ENCODE measurements at regions not wholly inside any gene's neighbourhood (a gene's known extent, or its start where the extent isn't known, plus 50 kb on each side); places are given as distances from the start of the nearest gene placed in this dataset.

- Histone ChIP-seq H3K36me3 (ENCODE audit: control insufficient read depth in 4 of 4, insufficient read depth in 3 of 4, low read depth in 1 of 4, low read length in 3 of 4) (no peaks in the 10 kb centered on the region), H3K4me1 (ENCODE audit: control insufficient read depth in 4 of 4, insufficient read depth in 4 of 4, low read length in 3 of 4) (no peaks in the 10 kb centered on the region), H3K27ac (ENCODE audit: low read depth in 1 of 2, low read length in 2 of 2) (no peak overlapping the region), H3K4me3 (ENCODE audit: low read depth in 1 of 3, low read length in 3 of 3) (no peak overlapping the region), H3K9me3 (ENCODE audit: control insufficient read depth in 4 of 4, low read length in 3 of 4) (no peaks in the 10 kb centered on the region), H3K27me3 (ENCODE audit: control insufficient read depth in 4 of 4, insufficient read depth in 4 of 4, low read length in 3 of 4) (no peaks in the 10 kb centered on the region), H3K9ac (ENCODE audit: low read depth in 1 of 2, low read length in 2 of 2) (no peak overlapping the region)
- no peak for TF ChIP-seq NR2F2 (IDR thresholded peaks at IDR 0.05)
- WGBS: 75% methylated on average over 1 of the region's 1 CpG
- DNase-seq (ENCODE audit: low spot score): no peak
Measured at GRCh38 chr11:80523057-80523456, 1082.2 kb upstream of the TENM4 start.

GRCh38 chr11:80521592-80521991 lies 1080.8 kb upstream of the TENM4 start:
- Histone ChIP-seq H3K4me3 (ENCODE audit: low read depth in 1 of 3, low read length in 3 of 3) (no peak overlapping the region), H3K9ac (ENCODE audit: low read depth in 1 of 2, low read length in 2 of 2) (no peak overlapping the region), H3K27me3 (ENCODE audit: control insufficient read depth in 4 of 4, insufficient read depth in 4 of 4, low read length in 3 of 4) (no peaks in the 10 kb centered on the region), H3K36me3 (ENCODE audit: control insufficient read depth in 4 of 4, insufficient read depth in 3 of 4, low read depth in 1 of 4, low read length in 3 of 4) (no peaks in the 10 kb centered on the region), H3K27ac (ENCODE audit: low read depth in 1 of 2, low read length in 2 of 2) (no peak overlapping the region), H3K4me1 (ENCODE audit: control insufficient read depth in 4 of 4, insufficient read depth in 4 of 4, low read length in 3 of 4) (no peaks in the 10 kb centered on the region), H3K9me3 (ENCODE audit: control insufficient read depth in 4 of 4, low read length in 3 of 4) (no peaks in the 10 kb centered on the region)
- no peak for DNase-seq (ENCODE audit: low spot score)
- TF ChIP-seq, protein P1, sequence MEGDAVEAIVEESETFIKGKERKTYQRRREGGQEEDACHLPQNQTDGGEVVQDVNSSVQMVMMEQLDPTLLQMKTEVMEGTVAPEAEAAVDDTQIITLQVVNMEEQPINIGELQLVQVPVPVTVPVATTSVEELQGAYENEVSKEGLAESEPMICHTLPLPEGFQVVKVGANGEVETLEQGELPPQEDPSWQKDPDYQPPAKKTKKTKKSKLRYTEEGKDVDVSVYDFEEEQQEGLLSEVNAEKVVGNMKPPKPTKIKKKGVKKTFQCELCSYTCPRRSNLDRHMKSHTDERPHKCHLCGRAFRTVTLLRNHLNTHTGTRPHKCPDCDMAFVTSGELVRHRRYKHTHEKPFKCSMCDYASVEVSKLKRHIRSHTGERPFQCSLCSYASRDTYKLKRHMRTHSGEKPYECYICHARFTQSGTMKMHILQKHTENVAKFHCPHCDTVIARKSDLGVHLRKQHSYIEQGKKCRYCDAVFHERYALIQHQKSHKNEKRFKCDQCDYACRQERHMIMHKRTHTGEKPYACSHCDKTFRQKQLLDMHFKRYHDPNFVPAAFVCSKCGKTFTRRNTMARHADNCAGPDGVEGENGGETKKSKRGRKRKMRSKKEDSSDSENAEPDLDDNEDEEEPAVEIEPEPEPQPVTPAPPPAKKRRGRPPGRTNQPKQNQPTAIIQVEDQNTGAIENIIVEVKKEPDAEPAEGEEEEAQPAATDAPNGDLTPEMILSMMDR (IDR thresholded peaks at IDR 0.05; ENCODE audit: low read depth, low read length, missing input control): no peak
- no peak for TF ChIP-seq NR2F2 (IDR thresholded peaks at IDR 0.05)
- TF ChIP-seq, protein P2, sequence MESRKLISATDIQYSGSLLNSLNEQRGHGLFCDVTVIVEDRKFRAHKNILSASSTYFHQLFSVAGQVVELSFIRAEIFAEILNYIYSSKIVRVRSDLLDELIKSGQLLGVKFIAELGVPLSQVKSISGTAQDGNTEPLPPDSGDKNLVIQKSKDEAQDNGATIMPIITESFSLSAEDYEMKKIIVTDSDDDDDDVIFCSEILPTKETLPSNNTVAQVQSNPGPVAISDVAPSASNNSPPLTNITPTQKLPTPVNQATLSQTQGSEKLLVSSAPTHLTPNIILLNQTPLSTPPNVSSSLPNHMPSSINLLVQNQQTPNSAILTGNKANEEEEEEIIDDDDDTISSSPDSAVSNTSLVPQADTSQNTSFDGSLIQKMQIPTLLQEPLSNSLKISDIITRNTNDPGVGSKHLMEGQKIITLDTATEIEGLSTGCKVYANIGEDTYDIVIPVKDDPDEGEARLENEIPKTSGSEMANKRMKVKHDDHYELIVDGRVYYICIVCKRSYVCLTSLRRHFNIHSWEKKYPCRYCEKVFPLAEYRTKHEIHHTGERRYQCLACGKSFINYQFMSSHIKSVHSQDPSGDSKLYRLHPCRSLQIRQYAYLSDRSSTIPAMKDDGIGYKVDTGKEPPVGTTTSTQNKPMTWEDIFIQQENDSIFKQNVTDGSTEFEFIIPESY (IDR thresholded peaks at IDR 0.05): no peak
- no peak for TF ChIP-seq HNF4A (conservative IDR thresholded peaks at IDR 0.05)
- TF ChIP-seq JUND (IDR thresholded peaks at IDR 0.05): no peak
- WGBS: 69% methylated on average over 3 of the region's 3 CpGs

GRCh38 chr11:80520507-80520887 lies 1079.7 kb upstream of the TENM4 start:
- H3K27ac ChIP-seq (ENCODE audit: low read depth in 1 of 2, low read length in 2 of 2): no peak overlapping the region
- 46% methylated on average over 2 of the region's 2 CpGs for WGBS
- TF ChIP-seq HNF4A (conservative IDR thresholded peaks at IDR 0.05) (no peak), FOXA1 (IDR thresholded peaks at IDR 0.05) (no peak), RXRA (IDR thresholded peaks at IDR 0.05) (no peak), HNF4G (IDR thresholded peaks at IDR 0.05) (no peak), EGR1 (IDR thresholded peaks at IDR 0.05; ENCODE audit: low read depth in 2 of 2) (no peak)
- TF ChIP-seq, protein P1 (IDR thresholded peaks at IDR 0.05; ENCODE audit: low read depth, low read length, missing input control): no peak
- TF ChIP-seq, protein P3, sequence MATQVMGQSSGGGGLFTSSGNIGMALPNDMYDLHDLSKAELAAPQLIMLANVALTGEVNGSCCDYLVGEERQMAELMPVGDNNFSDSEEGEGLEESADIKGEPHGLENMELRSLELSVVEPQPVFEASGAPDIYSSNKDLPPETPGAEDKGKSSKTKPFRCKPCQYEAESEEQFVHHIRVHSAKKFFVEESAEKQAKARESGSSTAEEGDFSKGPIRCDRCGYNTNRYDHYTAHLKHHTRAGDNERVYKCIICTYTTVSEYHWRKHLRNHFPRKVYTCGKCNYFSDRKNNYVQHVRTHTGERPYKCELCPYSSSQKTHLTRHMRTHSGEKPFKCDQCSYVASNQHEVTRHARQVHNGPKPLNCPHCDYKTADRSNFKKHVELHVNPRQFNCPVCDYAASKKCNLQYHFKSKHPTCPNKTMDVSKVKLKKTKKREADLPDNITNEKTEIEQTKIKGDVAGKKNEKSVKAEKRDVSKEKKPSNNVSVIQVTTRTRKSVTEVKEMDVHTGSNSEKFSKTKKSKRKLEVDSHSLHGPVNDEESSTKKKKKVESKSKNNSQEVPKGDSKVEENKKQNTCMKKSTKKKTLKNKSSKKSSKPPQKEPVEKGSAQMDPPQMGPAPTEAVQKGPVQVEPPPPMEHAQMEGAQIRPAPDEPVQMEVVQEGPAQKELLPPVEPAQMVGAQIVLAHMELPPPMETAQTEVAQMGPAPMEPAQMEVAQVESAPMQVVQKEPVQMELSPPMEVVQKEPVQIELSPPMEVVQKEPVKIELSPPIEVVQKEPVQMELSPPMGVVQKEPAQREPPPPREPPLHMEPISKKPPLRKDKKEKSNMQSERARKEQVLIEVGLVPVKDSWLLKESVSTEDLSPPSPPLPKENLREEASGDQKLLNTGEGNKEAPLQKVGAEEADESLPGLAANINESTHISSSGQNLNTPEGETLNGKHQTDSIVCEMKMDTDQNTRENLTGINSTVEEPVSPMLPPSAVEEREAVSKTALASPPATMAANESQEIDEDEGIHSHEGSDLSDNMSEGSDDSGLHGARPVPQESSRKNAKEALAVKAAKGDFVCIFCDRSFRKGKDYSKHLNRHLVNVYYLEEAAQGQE (IDR thresholded peaks at IDR 0.05): no peak
- no peak overlapping the region for H3K9ac ChIP-seq (ENCODE audit: low read depth in 1 of 2, low read length in 2 of 2)
- no peak overlapping the region for H3K4me3 ChIP-seq (ENCODE audit: low read depth in 1 of 3, low read length in 3 of 3)
- H3K9me3 ChIP-seq (ENCODE audit: control insufficient read depth in 4 of 4, low read length in 3 of 4): no peaks in the 10 kb centered on the region
- no peaks in the 10 kb centered on the region for H3K4me1 ChIP-seq (ENCODE audit: control insufficient read depth in 4 of 4, insufficient read depth in 4 of 4, low read length in 3 of 4)
- no peaks in the 10 kb centered on the region for H3K27me3 ChIP-seq (ENCODE audit: control insufficient read depth in 4 of 4, insufficient read depth in 4 of 4, low read length in 3 of 4)
- no peak for DNase-seq (ENCODE audit: low spot score)
- no peaks in the 10 kb centered on the region for H3K36me3 ChIP-seq (ENCODE audit: control insufficient read depth in 4 of 4, insufficient read depth in 3 of 4, low read depth in 1 of 4, low read length in 3 of 4)

Data from liver (tissue), 8 donors.